ENCODE measurements at regions not wholly inside any gene's neighbourhood (a gene's known extent, or its start where the extent isn't known, plus 50 kb on each side); places are given as distances from the start of the nearest gene placed in this dataset.

GRCh38 chr5:152007653-152008335 is 83.1 kb upstream of the GLRA1 start:
- Mint-ChIP-seq H3K4me3 (no peak overlapping the region), H3K9me3 (peaks cover 5% of the 10 kb centered on the region), H3K27me3 (peaks cover 6% of the 10 kb centered on the region), H3K4me1 (no peaks in the 10 kb centered on the region), H3K36me3 (ENCODE audit: low read depth) (no peaks in the 10 kb centered on the region), H3K27ac (no peak overlapping the region)
- ChIA-PET POLR2A (no interaction called here), CTCF (no interaction called here)
- no peak for DNase-seq

DNA sequence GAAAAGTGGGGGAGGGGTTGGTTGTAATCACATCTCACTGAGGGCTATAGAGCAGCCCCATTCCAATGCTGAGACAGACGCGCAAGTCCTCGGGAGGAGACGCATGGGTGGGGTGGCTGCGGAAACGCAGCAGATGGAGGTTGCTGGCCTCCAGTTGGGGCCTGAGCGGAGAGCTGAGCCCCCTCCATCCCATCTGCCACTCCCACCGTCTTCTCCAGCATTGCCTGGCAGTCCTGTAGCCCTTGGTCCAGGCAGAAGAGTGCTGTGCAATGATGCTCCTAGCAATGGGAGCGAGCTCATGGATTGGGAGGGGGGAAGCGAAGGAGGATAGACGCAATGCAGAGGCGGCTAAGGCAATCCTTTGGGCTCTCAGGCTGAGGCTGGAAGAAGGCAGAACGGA is 79.4 kb upstream of the GLRA1 start:
- ChIA-PET POLR2A (no interaction called here), CTCF (no interaction called here)
- peaks cover 6% of the 10 kb centered on the region for H3K27me3 Mint-ChIP-seq
- peaks cover 14% of the 10 kb centered on the region for H3K9me3 Mint-ChIP-seq
- H3K36me3 Mint-ChIP-seq (ENCODE audit: low read depth) = no peaks in the 10 kb centered on the region
- no peaks in the 10 kb centered on the region for H3K4me1 Mint-ChIP-seq
- no peak overlapping the region for H3K27ac Mint-ChIP-seq
- DNase-seq = no peak
- H3K4me3 Mint-ChIP-seq = no peak overlapping the region

All from activated CD4-positive, alpha-beta T cell treated with anti-CD3 and anti-CD28 coated beads, Interleukin-2, amount 10 ng/mL, durations not matched to agents 7 days and 5 days (primary cell).